ENCODE measurements at regions not wholly inside any gene's neighbourhood (a gene's known extent, or its start where the extent isn't known, plus 50 kb on each side); places are given as distances from the start of the nearest gene placed in this dataset.

DNA sequence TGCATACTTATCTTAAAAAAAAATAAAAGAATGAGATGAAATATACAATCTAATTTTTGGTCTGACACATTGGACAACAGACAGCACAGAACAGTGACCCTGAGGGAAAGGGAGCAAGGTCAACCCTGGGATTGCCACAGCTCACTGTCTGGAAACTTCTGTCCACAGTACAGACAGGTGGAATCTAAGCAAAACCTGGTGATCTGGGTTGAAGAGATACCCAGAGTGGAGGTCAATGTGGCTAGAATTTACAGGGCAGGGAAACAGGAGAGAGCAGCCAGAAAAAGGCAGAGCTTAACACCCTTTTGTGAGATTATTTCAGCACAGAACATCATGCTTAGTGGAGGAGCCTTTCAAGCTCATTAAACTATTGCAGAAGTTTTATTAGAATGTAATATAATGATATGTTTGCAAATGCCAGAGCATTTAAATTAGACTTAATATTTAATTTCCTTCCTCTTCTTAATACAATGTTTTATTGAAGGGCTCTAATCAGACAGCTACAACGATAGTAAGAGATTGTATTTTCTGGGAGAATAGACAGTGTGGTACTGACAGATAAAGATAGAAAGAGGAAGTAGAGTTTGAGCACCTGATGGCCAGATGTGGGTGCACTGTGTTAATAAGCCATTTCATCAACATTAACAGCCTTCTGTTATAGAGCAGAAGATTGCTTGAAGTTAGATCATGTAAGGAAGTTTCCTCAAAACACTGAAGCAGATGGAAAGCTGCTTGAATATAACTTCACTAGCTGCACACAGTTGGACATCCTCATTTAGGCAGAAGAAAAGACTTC is 309.4 kb downstream of the HGF start:
- TF ChIP-seq CTCF (conservative IDR thresholded peaks at IDR 0.05; ENCODE audit: low read depth, low read length) (no peak), EZH2 (IDR thresholded peaks at IDR 0.05; ENCODE audit: low read length, unreplicated experiment) (no peak)
